M059J (cell line): ENCODE measurements at regions not wholly inside any gene's neighbourhood (a gene's known extent, or its start where the extent isn't known, plus 50 kb on each side); places are given as distances from the start of the nearest gene placed in this dataset.
"Not testable (repeated sequence)": the region's sequence is repeated elsewhere in the genome, so short reads cannot be mapped to it uniquely, and the experiment has no call there.

Source experiments
- DNase-seq: peaks from one replicate; pipeline ENCODE4 v3.0.0-alpha.2; 2012; ENCODE audit warnings: low read depth

DNA sequence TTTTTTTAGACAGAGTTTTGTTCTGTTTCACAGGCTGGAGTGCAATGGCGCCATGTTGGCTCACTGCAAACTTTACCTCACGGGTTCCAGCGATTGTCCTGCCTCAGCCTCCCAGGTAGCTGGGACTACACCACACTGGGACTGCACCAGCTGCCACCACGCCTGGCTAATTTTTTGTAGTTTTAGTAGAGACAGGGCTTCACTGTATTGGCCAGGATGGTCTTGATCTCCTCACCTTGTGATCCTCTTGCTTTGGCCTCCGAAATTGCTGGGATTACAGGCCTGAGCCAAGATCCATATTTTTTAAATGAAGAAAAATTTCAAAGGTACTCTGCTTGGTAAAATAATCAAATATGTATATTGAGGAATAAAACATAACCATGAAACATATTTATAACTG is 195.8 kb upstream of the TPTE start:
- DNase-seq = peak; percentile 27

- not testable (repeated sequence) for DNase-seq
Observed at GRCh38 chr21:10326146-10326545, 195.2 kb upstream of the TPTE start.

- DNase-seq = not testable (repeated sequence)
Observed at GRCh38 chr21:10328646-10329045, 192.7 kb upstream of the TPTE start.

- DNase-seq = not testable (repeated sequence)
Observed at GRCh38 chr21:10330641-10331119, 190.7 kb upstream of the TPTE start.

GRCh38 chr21:10331134-10331533 is 190.2 kb upstream of the TPTE start:
- not testable (repeated sequence) for DNase-seq

GRCh38 chr21:10332935-10333334 is 188.4 kb upstream of the TPTE start:
- DNase-seq = not testable (repeated sequence)

- DNase-seq = not testable (repeated sequence)
Observed at GRCh38 chr21:10334391-10334790, 187.0 kb upstream of the TPTE start.

GRCh38 chr21:10342261-10342956 is 179.0 kb upstream of the TPTE start:
- not testable (repeated sequence) for DNase-seq

- DNase-seq = not testable (repeated sequence)
Observed at GRCh38 chr21:10343146-10343935, 178.0 kb upstream of the TPTE start.

DNA sequence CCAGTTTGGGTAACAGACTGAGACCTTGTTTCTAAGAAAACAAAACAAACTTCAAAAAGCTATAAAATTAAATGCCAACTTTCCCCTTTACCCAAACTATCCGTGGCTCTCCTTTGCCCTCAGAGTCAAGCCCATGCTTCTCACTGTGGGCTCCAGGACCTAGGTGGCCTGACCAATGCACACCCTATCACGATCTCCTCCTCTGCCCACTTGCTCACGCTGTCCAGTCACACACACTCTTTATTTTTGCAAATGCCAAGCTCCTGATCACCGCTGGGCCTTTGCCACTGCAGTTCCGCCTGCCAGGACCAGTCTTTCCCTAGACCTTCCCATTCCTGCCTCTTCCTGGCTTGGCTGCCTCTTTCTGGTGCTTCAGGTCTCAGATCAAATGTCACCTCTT is 177.1 kb upstream of the TPTE start:
- DNase-seq = not testable (repeated sequence)

GRCh38 chr21:10345178-10345612 is 176.2 kb upstream of the TPTE start:
- not testable (repeated sequence) for DNase-seq

DNA sequence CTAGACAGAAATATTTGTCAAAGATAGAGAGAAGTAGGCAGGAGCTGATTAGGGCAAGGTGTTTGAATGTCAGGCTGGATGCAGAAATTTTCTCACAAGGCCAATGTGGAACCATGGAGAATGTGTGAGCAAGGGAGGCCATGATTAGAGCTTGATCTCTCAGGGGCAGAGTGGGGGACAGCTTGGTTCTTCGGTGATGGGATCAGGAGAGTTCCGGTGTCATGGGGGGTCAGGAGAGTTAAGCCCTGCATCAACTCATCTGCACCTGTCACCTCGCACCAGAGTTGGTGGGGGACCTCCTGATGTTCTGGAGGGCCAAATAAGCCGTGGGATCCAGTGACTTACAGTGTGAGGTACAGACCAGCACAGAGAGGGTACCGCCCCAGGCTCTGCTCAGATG is 175.1 kb upstream of the TPTE start:
- DNase-seq = not testable (repeated sequence)

GRCh38 chr21:10346933-10347615 is 174.3 kb upstream of the TPTE start:
- DNase-seq = not testable (repeated sequence)

DNA sequence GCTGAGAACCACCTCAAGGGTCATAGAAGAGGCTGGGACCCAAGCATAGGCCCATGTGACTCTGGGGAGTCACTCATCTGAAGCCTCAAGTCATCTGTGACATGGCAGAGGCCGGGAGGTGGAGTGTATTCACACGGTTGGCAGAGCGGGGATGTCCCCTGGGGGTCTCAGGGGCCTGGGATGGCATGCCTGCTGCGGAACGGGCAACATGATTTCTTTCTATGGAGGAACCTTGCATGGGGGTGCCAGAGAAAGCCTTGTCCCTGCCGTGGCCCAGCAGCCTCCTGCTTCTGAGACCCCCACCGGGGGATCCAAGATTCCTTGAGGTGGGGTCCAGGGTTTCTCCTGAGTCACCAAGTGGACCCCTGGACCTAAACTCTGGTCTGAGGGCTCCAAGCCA is 173.7 kb upstream of the TPTE start:
- DNase-seq = not testable (repeated sequence)

GRCh38 chr21:10348150-10348549 is 173.2 kb upstream of the TPTE start:
- not testable (repeated sequence) for DNase-seq

GRCh38 chr21:10354851-10355578 is 166.4 kb upstream of the TPTE start:
- DNase-seq = not testable (repeated sequence)

DNA sequence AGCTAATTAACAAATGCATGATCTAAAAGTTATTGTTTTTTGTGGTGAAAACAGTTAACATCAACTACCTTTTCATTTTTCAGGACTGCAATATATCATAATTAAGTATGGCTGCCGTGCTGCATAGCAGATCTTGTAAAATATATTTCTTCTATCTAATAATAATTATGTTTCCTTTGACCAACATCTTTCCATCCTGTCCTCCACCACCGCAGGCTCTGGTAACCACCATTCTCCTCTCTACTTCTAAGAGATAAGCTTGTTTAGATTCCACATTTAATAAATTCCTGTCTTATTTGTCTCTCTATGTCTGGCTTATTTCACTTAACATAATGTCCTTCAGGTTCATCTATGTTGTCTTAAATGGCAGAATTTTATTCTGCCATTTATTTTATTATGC is 162.3 kb upstream of the TPTE start:
- DNase-seq = not testable (repeated sequence)

GRCh38 chr21:10359911-10360310 is 161.5 kb upstream of the TPTE start:
- not testable (repeated sequence) for DNase-seq

GRCh38 chr21:10361214-10361736 is 160.1 kb upstream of the TPTE start:
- not testable (repeated sequence) for DNase-seq

DNA sequence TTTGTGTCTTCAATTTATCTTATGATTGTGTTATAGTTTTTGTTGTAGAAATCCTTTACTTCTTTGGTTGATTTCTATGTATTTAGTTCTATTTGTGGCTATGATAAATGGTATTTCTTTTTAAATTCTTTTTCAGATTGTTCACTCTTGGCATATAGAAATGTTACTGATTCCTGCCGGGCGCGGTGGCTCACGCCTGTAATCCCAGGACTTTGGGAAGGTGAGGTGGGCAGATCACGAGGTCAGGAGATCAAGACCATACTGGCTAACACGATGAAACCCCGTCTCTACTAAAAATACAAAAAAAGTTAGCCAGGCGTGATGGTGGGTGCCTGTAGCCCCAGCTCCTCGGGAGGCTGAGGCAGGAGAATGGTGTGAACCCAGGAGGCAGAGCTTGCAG is 158.6 kb upstream of the TPTE start:
- DNase-seq = not testable (repeated sequence)

- DNase-seq = not testable (repeated sequence)
Observed at GRCh38 chr21:10363321-10363720, 158.1 kb upstream of the TPTE start.
